Body of pancreas (tissue), 4 donors: ENCODE measurements at regions not wholly inside any gene's neighbourhood (a gene's known extent, or its start where the extent isn't known, plus 50 kb on each side); places are given as distances from the start of the nearest gene placed in this dataset.

Source experiments
- CTCF ChIP-seq, 7 experiments: fragments of 450-650 bp in 4 of 7; fragments of 200-600 bp in 3 of 7; sonication (generic) in 3 of 7; IDR thresholded peaks; one replicate each; pipeline ENCODE4 v1.5.1; 2016 to 2019; ENCODE audit warnings: antibody characterized with exemption in 7 of 7
- POLR2A ChIP-seq, 3 donors: fragments of 450-650 bp; IDR thresholded peaks; one replicate each; pipeline ENCODE4 v1.6.1; 2016; ENCODE audit warnings: antibody characterized with exemption in 3 of 3, mild to moderate bottlenecking in 2 of 3

GRCh38 chr6:12536416-12536815, 180.2 kb upstream of the PHACTR1 start:
- TF ChIP-seq CTCF (IDR thresholded peaks at IDR 0.05), result no peak
- TF ChIP-seq POLR2A (IDR thresholded peaks at IDR 0.05), result no peak
